Anterior cingulate cortex (tissue), 58 donors: ENCODE measurements at regions not wholly inside any gene's neighbourhood (a gene's known extent, or its start where the extent isn't known, plus 50 kb on each side); places are given as distances from the start of the nearest gene placed in this dataset.
"Not testable (repeated sequence)": the region's sequence is repeated elsewhere in the genome, so short reads cannot be mapped to it uniquely, and the experiment has no call there.

Source experiments
- DNase-seq, 58 donors: peaks; one replicate each; lab custom pipeline; 2025; lab: John Stamatoyannopoulos, UW

DNA sequence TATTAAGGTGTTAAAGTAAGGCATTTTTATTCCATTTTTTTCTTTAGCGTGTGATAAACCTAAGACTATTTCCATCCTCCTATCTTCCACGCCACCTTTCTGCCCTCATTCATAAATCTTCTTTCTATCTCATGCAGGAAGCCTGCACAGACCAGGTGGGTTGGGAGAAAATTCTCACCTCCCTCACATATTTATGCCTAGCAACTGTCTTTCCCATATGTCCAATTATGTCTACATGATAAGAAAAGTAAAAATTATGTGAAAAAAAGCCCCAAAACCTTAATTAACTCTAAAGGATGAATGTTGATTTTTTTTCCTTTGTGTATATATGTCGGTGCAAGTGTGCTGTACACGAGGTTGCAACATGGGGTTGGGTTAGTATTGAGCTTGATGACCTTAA lies 225.6 kb upstream of the GCFC2 start:
- peak in 1 of 58 donors; percentile 37 for DNase-seq

DNA sequence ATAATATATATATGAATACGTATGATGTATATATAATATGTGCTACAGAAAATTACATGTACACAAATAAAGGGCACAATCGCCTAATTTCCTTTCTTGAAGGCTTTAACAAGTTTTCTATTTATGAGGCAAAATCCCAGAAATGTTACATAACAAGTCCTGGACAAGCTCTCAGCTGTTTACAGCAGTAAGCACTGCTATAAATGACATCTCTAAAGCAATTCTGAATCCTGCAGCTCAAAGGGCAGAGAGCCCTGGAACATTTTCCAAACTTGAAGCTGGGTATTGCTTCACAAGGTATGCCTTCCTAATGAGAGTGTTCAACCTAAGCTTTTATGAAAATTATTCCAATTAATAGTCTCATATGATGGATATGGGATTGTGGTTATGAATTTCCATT lies 222.3 kb upstream of the GCFC2 start:
- peak in 2 of 58 donors; percentile 6 to 8 for DNase-seq

DNA sequence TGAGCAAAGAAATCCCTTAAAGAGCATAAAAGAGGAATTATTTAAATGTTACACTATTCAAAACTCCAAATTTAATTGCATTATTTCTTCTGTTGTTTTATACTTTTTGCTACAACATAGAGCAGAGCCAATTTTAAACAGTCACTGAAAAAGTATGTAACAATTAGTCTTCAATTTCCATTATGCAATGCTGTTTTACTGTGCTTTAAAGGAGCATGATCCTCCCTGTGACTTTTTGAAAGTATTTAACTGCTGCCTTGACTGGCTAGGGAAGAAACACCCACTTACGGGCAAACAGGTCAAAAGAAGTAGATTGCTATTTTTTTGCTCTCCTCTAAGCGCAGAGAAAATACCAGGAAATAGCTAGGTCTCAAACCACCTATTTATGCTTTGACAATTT lies 217.4 kb upstream of the GCFC2 start:
- no peak for DNase-seq

GRCh38 chr2:75925331-75926024 lies 214.8 kb upstream of the GCFC2 start:
- DNase-seq, result no peak

- no peak for DNase-seq
Observed at GRCh38 chr2:75922191-75922590, 211.5 kb upstream of the GCFC2 start.

DNA sequence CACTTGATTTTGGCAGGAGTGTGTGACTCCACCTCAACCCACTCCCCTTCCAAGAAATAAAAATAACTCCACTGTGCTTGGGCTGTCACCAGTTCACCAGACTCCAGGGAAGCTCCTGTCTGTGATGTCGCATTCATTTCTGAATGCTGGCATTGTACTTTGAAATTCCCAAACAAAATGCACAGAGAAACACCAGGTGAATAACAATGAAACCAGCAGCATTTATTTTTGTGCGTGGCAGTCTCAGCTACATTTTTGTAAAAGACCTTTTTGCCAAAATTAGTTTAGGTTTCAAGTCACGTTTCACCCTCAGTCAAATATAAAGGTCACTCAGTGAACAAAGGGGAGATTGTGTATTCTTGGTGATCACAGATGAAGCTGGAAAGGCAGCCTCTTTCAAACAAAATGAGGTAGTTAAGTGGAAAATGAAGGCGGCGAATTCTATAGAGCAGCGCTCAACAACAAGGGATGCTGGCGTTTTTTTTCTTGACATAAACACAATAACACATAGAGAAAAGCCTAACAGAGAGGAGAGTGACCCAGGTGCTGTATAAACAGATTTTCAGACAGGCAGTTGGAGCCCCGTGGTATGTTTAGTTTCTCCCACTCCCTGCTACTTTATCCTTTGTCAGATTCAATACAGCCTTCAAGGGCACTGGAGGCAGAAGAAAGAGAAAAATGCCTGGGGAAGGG lies 210.3 kb upstream of the GCFC2 start:
- peak in 23 of 58 donors; percentile 2 to 83 (median 24) for DNase-seq

DNA sequence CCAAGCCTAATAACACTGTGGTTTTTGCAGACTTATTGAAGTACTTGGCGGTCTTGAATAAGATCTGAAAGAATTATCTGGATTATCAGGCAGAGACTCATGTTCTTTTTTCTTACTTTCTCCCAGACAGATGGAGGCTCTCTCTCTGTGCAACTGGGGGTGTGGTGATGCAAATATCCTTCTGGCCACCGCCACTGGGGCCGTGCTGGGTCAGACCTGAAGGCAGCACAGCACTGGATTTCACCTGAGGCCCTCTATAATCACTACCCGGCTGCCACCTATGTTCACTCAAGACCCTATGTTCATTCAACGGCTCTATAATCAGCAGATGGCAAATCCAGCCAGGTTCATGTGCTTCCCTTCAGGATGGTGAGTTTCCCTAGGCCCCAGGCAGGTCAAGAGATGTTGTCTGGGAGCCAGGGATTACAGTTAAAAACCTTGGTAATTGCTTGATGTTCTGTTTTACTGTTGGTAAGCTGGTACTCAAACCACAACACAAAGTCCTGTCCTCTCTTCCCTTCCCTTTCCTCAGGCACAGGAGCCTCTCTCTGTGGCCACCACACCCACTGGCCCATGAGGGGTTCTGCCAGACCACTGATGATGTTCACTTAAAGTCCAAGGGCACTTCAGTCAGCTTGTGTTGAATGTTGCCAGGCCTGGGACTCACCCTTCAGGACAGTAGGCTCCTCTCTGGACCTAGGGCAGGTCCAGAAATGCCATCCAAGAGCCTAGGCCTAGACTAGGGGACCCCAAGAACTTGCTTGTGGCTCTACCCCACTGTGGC lies 205.3 kb upstream of the GCFC2 start:
- DNase-seq, result no peak

- DNase-seq, result peak in 11 of 58 donors; percentile 0 to 31 (median 9)
Observed at GRCh38 chr2:75896779-75897366, 186.2 kb upstream of the GCFC2 start.

DNA sequence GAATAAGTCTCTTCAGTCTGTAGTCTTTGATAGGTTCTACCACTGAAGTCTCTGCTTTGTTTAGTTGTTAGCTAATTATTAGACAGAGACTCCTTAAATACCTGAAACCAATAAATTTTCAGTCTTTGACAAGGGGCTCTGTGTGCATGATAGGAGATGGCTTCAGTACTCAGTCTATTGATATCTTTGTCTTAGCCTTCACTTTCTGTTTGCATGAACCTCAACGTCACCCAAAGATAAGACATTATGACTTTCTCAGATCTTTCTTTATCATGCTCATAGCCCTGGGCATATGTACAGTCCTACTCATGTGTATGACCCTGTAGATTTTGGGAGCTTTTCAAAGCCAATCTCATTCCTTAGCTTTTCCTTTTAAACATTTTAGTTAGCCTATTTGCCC lies 183.5 kb upstream of the GCFC2 start:
- DNase-seq, result no peak

DNA sequence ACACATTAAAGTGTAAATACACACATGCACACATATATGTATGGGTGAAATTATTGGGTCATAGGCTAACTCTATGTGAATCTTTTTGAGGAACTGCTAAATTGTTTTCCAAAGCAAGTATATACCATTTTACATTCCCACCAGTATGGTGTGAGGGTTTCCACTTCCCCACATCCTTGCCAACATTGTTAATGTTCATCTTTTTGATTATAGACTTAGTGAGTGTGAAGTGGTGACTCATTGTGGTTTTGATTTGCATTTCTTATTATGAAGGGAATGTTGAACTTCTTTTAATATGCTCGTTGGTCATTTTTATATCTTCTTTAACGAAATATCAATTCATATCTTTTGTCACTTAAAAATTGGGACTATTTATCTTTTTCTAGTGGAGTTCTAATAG lies 181.8 kb upstream of the GCFC2 start:
- no peak for DNase-seq

DNA sequence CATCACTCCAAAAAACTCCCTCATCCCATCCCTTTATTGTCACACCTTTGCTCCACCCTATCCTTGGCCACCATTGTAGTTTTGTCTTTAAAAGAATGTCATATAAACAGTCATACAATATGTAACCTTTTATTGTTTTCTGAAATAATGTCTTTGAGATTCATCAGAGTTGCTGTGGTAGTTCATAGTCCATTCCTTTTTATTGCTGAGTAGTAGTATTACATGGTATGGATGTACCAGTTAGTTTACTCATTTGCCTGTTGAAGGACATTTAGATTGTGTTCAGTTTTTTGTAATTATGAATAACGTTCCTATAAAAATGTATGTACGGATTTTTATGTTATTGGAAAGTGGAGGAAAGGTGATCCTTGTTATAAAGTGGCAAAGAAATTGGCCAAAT lies 171.8 kb upstream of the GCFC2 start:
- no peak for DNase-seq

- DNase-seq, result not testable (repeated sequence)
Observed at GRCh38 chr2:75875606-75876005, 164.9 kb upstream of the GCFC2 start.

GRCh38 chr2:75871762-75872614 lies 161.3 kb upstream of the GCFC2 start:
- not testable (repeated sequence) for DNase-seq

- no peak for DNase-seq
Observed at GRCh38 chr2:75870651-75871137, 160.0 kb upstream of the GCFC2 start.

DNA sequence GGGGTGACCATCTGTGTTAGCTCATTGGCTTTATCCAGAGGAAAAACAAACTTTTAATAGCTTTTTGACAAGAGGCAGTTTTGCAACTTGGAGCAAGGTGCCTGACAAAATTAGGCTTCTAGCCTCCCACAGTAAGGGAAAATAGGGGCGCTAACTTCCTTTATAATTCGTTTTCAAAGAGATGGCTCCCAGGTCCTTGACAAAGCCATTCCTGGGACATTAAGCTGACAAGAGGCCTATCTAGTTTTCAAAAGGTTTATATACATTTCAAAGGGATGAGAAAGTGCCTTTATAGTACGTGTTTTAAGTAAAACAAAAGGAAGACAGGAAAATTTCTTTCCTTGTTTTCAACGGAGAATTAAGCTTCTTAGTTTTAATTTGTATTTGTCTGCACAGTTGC lies 159.4 kb upstream of the GCFC2 start:
- DNase-seq, result no peak

DNA sequence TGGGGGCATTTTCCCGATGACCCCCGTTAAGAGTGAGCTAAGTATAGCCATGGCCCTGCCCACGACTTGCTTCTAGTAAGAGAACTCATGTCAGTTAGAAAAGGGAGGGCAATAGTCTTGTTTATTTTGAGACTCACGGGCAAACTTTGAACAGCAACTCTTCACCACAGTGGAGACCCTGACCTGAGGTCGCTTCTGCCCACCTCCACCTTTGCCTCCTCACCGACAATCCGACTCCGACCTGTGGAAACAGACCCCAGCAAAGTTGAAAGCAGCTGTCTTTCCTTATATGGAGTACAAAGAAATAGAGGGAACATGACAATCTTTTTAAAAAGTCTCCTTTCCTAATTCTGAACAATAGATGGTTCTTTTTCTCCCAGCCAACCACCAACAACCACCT lies 155.0 kb upstream of the GCFC2 start:
- no peak for DNase-seq

DNA sequence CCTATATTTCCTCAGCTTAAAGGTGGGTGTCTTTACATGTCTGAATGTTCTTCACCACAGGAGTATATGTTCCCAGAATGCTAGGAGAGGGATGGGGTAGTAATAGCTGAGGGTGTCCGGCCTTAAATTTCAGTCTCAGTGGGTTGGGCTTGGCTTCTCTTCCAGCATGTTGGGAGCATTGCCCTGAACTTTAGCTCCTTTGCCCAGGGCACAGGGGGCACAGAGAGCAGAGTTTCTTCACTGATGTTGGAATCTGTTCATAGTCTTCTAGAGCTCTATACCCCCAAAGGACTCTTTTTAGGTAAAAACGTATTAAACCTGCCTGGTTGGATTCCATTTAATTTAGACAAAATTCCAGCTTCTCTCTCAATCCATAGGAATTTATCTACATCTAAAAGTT lies 154.4 kb upstream of the GCFC2 start:
- DNase-seq, result no peak

DNA sequence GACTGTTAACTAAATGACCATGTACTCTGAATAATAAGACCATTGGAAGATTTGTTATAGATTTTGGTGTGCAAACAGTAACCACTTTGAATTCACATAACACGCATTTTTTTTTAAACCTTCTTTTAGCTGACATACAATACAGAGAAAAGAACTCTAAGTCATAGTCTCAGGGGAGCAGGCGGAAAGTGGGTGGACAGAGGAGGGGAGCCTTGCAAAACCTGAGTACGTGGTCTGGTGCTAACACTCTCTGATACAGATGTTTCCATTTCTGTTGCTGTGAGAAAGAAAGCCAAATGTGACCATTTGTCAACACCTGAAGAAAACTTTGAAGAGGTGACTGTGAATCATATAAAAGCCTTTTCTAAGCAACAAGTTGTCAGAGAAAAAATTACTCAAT lies 151.8 kb upstream of the GCFC2 start:
- DNase-seq, result no peak

- DNase-seq, result no peak
Observed at GRCh38 chr2:75853436-75853835, 142.7 kb upstream of the GCFC2 start.

- no peak for DNase-seq
Observed at GRCh38 chr2:75852639-75853038, 141.9 kb upstream of the GCFC2 start.
